Psoas muscle (tissue), 7 donors: ENCODE measurements at regions not wholly inside any gene's neighbourhood (a gene's known extent, or its start where the extent isn't known, plus 50 kb on each side); places are given as distances from the start of the nearest gene placed in this dataset.
"Not testable (repeated sequence)": the region's sequence is repeated elsewhere in the genome, so short reads cannot be mapped to it uniquely, and the experiment has no call there.

ENCODE experiments used
- ATAC-seq, 4 donors: fragments of 200-7000 bp; cut with Tn5 transposase; one replicate each; pipeline ENCODE4 v1.9.1; 2020; ENCODE audit warnings: moderate library complexity in 3 of 4, mild to moderate bottlenecking in 2 of 4
- DNase-seq, 2 donors: peaks; one replicate each; pipeline ENCODE4 v3.0.0-alpha.2; 2020
- H3K27ac ChIP-seq: fragments of 200-600 bp; one replicate; pipeline ENCODE4 v1.8.0; 2022
- H3K27me3 ChIP-seq, 3 donors: fragments of 200-600 bp in 1 of 3; one replicate each; pipeline versions ENCODE4 v1.6.1 to v1.8.0; 2013 to 2022; ENCODE audit warnings: low read length in 2 of 3, mild to moderate bottlenecking in 2 of 3, moderate library complexity in 1 of 3; ENCODE audit not compliant: insufficient read depth in 3 of 3
- H3K36me3 ChIP-seq, 2 donors: fragments of 200-600 bp in 1 of 2; one replicate each; pipeline versions ENCODE4 v1.6.1 to v1.8.0; 2013 to 2022; ENCODE audit warnings: low read depth in 1 of 2, mild to moderate bottlenecking in 1 of 2, moderate library complexity in 1 of 2; ENCODE audit not compliant: insufficient read depth in 1 of 2
- H3K4me1 ChIP-seq: fragments of 200-600 bp; one replicate; pipeline ENCODE4 v1.8.0; 2022
- H3K4me3 ChIP-seq: fragments of 200-600 bp; one replicate; pipeline ENCODE4 v1.8.0; 2022; ENCODE audit warnings: mild to moderate bottlenecking
- H3K9me3 ChIP-seq: fragments of 200-600 bp; one replicate; pipeline ENCODE4 v1.8.0; 2022
- WGBS, 3 donors: extraction: QIAGEN DNeasy Blood & Tissue Kit; methylation state at CpG; one replicate each; pipeline versions ENCODE4 v1.1.6 to v1.1.7; 2013; 5-methylcytosine and 5-hydroxymethylcytosine counted together
- intact Hi-C, 2 donors: fragments of 100-400 bp; cut with DNase I; formaldehyde crosslinking; loops; one replicate each; pipeline versions ENCODE4 v1.11.0 to v1.14.2; 2022
- TF ChIP-seq, protein P1 (sequence below): fragments of 200-600 bp; IDR thresholded peaks from one replicate; pipeline ENCODE4 v1.8.0; 2022; ENCODE audit warnings: antibody characterized with exemption
- donor health status: healthy with polysubstance abuse.
- donor health status: DM: no; HTN: no; CAD: no; lungs with moderate emphysema.
- donor health status: Bipolar disorder and iron deficiency.
- donor health status: healthy.
- donor health status: DM: yes; HTN: yes; CAD: no.
- donor health status: DM: no; HTN: no; CAD: no.
- donor health status: DM: yes; HTN: yes; CAD: no.

DNA sequence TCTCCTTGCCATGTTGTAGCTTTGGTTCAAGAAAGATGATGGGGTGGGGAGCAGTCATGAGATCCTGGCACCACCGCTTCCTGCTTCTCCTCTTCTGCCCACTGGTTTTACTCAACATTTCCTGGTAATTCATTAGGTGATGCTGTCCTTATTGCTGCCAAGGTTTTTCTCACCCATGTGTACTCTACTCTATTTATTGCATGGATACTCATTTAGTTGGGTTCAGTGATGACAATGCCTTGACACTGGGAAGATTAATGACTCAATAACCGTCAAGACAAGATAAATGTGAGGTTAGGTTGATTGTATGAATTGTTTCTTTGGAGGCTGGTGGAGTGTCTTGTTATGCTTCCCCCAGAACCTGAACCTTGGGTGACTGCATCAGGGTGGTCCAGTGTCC is 484.2 kb downstream of the SIPA1L2 start:
- WGBS, 3 donors = 88 to 95% (median 89%) methylated on average over 2 of the region's 2 CpGs
- Histone ChIP-seq H3K27me3 (no peaks in the 10 kb centered on the region), H3K4me3 (no peak overlapping the region), H3K27ac (no peak overlapping the region), H3K4me1 (peaks cover 7% of the 10 kb centered on the region), H3K36me3 (no peaks in the 10 kb centered on the region), H3K9me3 (no peaks in the 10 kb centered on the region)
- ATAC-seq (no peak), DNase-seq (no peak)
- TF ChIP-seq, protein P1, sequence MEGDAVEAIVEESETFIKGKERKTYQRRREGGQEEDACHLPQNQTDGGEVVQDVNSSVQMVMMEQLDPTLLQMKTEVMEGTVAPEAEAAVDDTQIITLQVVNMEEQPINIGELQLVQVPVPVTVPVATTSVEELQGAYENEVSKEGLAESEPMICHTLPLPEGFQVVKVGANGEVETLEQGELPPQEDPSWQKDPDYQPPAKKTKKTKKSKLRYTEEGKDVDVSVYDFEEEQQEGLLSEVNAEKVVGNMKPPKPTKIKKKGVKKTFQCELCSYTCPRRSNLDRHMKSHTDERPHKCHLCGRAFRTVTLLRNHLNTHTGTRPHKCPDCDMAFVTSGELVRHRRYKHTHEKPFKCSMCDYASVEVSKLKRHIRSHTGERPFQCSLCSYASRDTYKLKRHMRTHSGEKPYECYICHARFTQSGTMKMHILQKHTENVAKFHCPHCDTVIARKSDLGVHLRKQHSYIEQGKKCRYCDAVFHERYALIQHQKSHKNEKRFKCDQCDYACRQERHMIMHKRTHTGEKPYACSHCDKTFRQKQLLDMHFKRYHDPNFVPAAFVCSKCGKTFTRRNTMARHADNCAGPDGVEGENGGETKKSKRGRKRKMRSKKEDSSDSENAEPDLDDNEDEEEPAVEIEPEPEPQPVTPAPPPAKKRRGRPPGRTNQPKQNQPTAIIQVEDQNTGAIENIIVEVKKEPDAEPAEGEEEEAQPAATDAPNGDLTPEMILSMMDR = no peak
- intact Hi-C loops = no loop called here

DNA sequence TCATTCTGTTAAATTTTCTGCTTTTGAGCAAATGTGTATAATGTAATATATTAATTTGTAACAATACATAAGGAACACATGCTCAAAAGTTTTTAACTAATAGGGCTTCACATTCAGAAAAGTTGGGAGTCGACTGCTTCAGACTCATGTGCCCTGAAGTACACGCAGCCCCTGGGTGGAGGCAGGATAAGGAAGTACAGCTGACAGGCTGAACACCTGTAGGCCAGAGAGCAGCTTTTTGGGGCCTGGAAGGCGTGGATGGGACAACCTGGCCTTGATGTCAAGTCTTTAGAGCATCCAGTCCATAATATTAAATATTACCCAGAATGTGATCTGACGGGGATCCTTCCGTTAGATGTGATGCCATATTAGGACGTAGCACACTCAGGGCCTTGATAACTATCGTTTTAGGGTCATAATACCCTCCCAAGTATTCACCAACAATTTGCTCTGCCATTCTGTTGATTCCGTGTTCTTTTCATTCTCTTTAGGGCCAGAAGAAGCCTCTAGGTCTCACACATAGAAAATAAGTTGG is 485.2 kb downstream of the SIPA1L2 start:
- Histone ChIP-seq H3K27me3 (no peaks in the 10 kb centered on the region), H3K4me1 (peaks cover 7% of the 10 kb centered on the region), H3K9me3 (no peaks in the 10 kb centered on the region), H3K27ac (no peak overlapping the region), H3K36me3 (no peaks in the 10 kb centered on the region), H3K4me3 (no peak overlapping the region)
- DNase-seq (no peak), ATAC-seq (no peak)
- intact Hi-C loops = no loop called here
- 92 to 97% (median 92%) methylated on average over 8 of the region's 8 CpGs for WGBS, 3 donors
- TF ChIP-seq, protein P1 = no peak

GRCh38 chr1:232143315-232143886 is 486.5 kb downstream of the SIPA1L2 start:
- Histone ChIP-seq H3K4me3 (no peak overlapping the region), H3K36me3 (no peaks in the 10 kb centered on the region), H3K27ac (no peak overlapping the region), H3K9me3 (no peaks in the 10 kb centered on the region), H3K4me1 (peaks cover 7% of the 10 kb centered on the region), H3K27me3 (no peaks in the 10 kb centered on the region)
- intact Hi-C loops = no loop called here
- DNase-seq (no peak), ATAC-seq (no peak)
- WGBS, 3 donors = 78 to 81% (median 80%) methylated on average over 3 of the region's 3 CpGs
- TF ChIP-seq, protein P1 = no peak

- Histone ChIP-seq H3K9me3 (no peaks in the 10 kb centered on the region), H3K27ac (no peak overlapping the region), H3K4me3 (no peak overlapping the region), H3K4me1 (peaks cover 7% of the 10 kb centered on the region), H3K27me3 (no peaks in the 10 kb centered on the region), H3K36me3 (no peaks in the 10 kb centered on the region)
- intact Hi-C loops = no loop called here
- TF ChIP-seq, protein P1 = no peak
- 35 to 45% (median 40%) methylated on average over 8 of the region's 8 CpGs for WGBS, 3 donors
- peak in 1 of 2 donors; percentile 35 for DNase-seq
- peak; percentile 56 to 80 (median 68) for ATAC-seq
Observed at GRCh38 chr1:232142403-232143314, 487.3 kb downstream of the SIPA1L2 start.

GRCh38 chr1:232141167-232141448 is 488.8 kb downstream of the SIPA1L2 start:
- ATAC-seq = not testable (repeated sequence)
- WGBS, 3 donors = 78 to 88% (median 87%) methylated on average over 5 of the region's 5 CpGs

More at GRCh38 chr1:232141167-232141448, 488.8 kb downstream of the SIPA1L2 start:
- H3K9me3 ChIP-seq, intact Hi-C loops, H3K4me3 ChIP-seq, H3K36me3 ChIP-seq, H3K4me1 ChIP-seq, H3K27me3 ChIP-seq, DNase-seq, H3K27ac ChIP-seq: not testable (repeated sequence)
